ENCODE measurements at regions not wholly inside any gene's neighbourhood (a gene's known extent, or its start where the extent isn't known, plus 50 kb on each side); places are given as distances from the start of the nearest gene placed in this dataset.

DNA sequence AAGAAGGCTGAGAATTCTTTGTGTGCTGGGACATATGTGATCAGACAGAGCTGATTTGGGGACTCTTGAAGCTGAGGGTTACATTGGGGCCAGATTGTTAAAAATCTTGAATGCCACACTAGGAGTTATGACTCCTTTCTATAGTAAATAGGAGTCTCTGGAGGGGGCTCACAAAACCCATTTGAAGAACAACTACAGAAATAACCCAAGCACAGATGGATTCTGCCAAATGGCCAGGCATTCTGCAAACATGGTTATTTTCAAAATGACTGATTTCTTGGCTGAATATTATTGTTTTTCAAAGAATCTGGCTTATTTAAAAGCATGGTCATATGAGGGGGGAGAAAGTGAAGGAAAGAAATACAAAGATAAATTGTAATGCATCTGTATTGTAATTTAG, 625.5 kb upstream of the TENM4 start (continued):
- no peak for TF ChIP-seq ZNF274 (IDR thresholded peaks at IDR 0.05; ENCODE audit: borderline replicate concordance, extremely low read depth, low read length)
- no peak for TF ChIP-seq EP300 (IDR thresholded peaks at IDR 0.05; ENCODE audit: borderline replicate concordance in 1 of 2, low read depth in 2 of 2, low read length in 2 of 2)

All from H1 (cell line).